Upper lobe of right lung (tissue), 1 donor: ENCODE measurements at regions not wholly inside any gene's neighbourhood (a gene's known extent, or its start where the extent isn't known, plus 50 kb on each side); places are given as distances from the start of the nearest gene placed in this dataset.

ENCODE experiments used
- ATAC-seq: fragments of 200-7000 bp; cut with Tn5 transposase; one replicate; pipeline ENCODE4 v1.9.1; 2020; ENCODE audit warnings: mild to moderate bottlenecking, moderate library complexity
- DNase-seq: peaks from one replicate; pipeline ENCODE4 v3.0.0-alpha.2; 2020
- H3K27ac ChIP-seq: fragments of 200-600 bp; one replicate; pipeline ENCODE4 v1.8.0; 2022
- H3K27me3 ChIP-seq: fragments of 200-600 bp; one replicate; pipeline ENCODE4 v1.8.0; 2022; ENCODE audit warnings: mild to moderate bottlenecking
- H3K36me3 ChIP-seq: fragments of 200-600 bp; one replicate; pipeline ENCODE4 v1.8.0; 2022
- H3K4me1 ChIP-seq: fragments of 200-600 bp; one replicate; pipeline ENCODE4 v1.8.0; 2022
- H3K4me3 ChIP-seq: fragments of 200-600 bp; one replicate; pipeline ENCODE4 v1.8.0; 2022; ENCODE audit warnings: mild to moderate bottlenecking
- H3K9me3 ChIP-seq: fragments of 200-600 bp; one replicate; pipeline ENCODE4 v1.8.0; 2022
- CTCF ChIP-seq: fragments of 200-600 bp; IDR thresholded peaks from one replicate; pipeline ENCODE4 v1.8.0; 2022; ENCODE audit warnings: antibody characterized with exemption
- intact Hi-C: fragments of 100-400 bp; cut with DNase I; formaldehyde crosslinking; loops from one replicate; pipeline ENCODE4 v1.11.0; 2022
- donor health status: DM: no; HTN: yes; CAD: no; lungs with severe emphysema.

GRCh38 chr6:150704447-150705192, 104.9 kb downstream of the PLEKHG1 start:
- intact Hi-C loops: no loop called here
- Histone ChIP-seq H3K4me3 (no peak overlapping the region), H3K27me3 (no peaks in the 10 kb centered on the region), H3K27ac (no peak overlapping the region), H3K4me1 (no peaks in the 10 kb centered on the region), H3K36me3 (no peaks in the 10 kb centered on the region), H3K9me3 (no peaks in the 10 kb centered on the region)
- no peak for ATAC-seq
- no peak for DNase-seq
- TF ChIP-seq CTCF: no peak

- intact Hi-C loops: no loop called here
- no peaks in the 10 kb centered on the region for H3K9me3 ChIP-seq
- DNase-seq (no peak), ATAC-seq (no peak)
- no peaks in the 10 kb centered on the region for H3K4me1 ChIP-seq
- no peak overlapping the region for H3K27ac ChIP-seq
- no peaks in the 10 kb centered on the region for H3K27me3 ChIP-seq
- TF ChIP-seq CTCF: no peak
- H3K4me3 ChIP-seq: no peak overlapping the region
- no peaks in the 10 kb centered on the region for H3K36me3 ChIP-seq
These were observed 105.7 kb downstream of the PLEKHG1 start for GRCh38 chr6:150705392-150705791.

- H3K4me3 ChIP-seq: no peak overlapping the region
- H3K27me3 ChIP-seq: no peaks in the 10 kb centered on the region
- H3K27ac ChIP-seq: no peak overlapping the region
- TF ChIP-seq CTCF: no peak
- ATAC-seq: no peak
- no peaks in the 10 kb centered on the region for H3K36me3 ChIP-seq
- intact Hi-C loops: no loop called here
- no peak for DNase-seq
- no peaks in the 10 kb centered on the region for H3K9me3 ChIP-seq
- H3K4me1 ChIP-seq: peaks cover 3% of the 10 kb centered on the region
These were observed 110.6 kb downstream of the PLEKHG1 start for GRCh38 chr6:150710236-150710635.

- Histone ChIP-seq H3K27me3 (no peaks in the 10 kb centered on the region), H3K27ac (peak overlapping the region; percentile 25), H3K36me3 (no peaks in the 10 kb centered on the region), H3K4me1 (peaks cover 3% of the 10 kb centered on the region), H3K4me3 (no peak overlapping the region), H3K9me3 (no peaks in the 10 kb centered on the region)
- DNase-seq: no peak
- intact Hi-C loops: no loop called here
- no peak for ATAC-seq
- TF ChIP-seq CTCF: no peak
These were observed 111.4 kb downstream of the PLEKHG1 start for GRCh38 chr6:150711061-150711460.

- ATAC-seq (no peak), DNase-seq (no peak)
- H3K36me3 ChIP-seq: no peaks in the 10 kb centered on the region
- TF ChIP-seq CTCF: no peak
- H3K4me3 ChIP-seq: no peak overlapping the region
- H3K27ac ChIP-seq: peak overlapping the region; percentile 25
- H3K27me3 ChIP-seq: no peaks in the 10 kb centered on the region
- intact Hi-C loops: no loop called here
- H3K9me3 ChIP-seq: no peaks in the 10 kb centered on the region
- peaks cover 3% of the 10 kb centered on the region for H3K4me1 ChIP-seq
These were observed 112.2 kb downstream of the PLEKHG1 start for GRCh38 chr6:150711584-150712504.
